OCI-LY1 (cell line): ENCODE measurements at regions not wholly inside any gene's neighbourhood (a gene's known extent, or its start where the extent isn't known, plus 50 kb on each side); places are given as distances from the start of the nearest gene placed in this dataset.

Source experiments
- EZH2 ChIP-seq: fragments of 200-600 bp; sonication (generic), shearing (Covaris generic); IDR thresholded peaks from 2 replicates; pipeline ENCODE4 v1.8.0; 2017; ENCODE audit warnings: borderline replicate concordance, mixed run types, mild to moderate bottlenecking, antibody characterized with exemption, low read length, moderate library complexity, mixed read lengths
- TF ChIP-seq, protein P1 (sequence below): fragments of 200-600 bp; sonication (generic), shearing (Covaris generic); IDR thresholded peaks from 2 replicates; pipeline ENCODE4 v1.5.1; 2017; ENCODE audit warnings: mild to moderate bottlenecking, antibody characterized with exemption, low read length, moderate library complexity, mixed read lengths

DNA sequence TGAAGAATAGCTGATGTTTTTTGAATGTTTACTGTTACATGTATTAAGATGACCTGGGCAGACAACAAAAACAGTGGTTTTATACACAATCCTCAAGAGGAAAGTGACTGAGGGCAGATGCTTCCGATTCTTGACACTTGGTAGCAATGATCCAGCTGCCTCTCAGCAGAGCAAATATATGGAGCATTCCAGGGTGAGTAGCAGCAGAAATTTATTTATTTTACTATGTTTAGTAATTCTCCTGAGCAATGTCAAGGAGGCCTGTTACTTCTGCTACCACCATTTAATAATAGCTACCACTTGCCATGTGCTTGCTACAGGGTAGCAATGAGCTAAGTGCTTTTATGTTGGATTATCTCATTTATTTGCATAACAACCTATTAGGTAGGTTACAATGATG, 69.1 kb upstream of the NR3C1 start:
- TF ChIP-seq, protein P1, sequence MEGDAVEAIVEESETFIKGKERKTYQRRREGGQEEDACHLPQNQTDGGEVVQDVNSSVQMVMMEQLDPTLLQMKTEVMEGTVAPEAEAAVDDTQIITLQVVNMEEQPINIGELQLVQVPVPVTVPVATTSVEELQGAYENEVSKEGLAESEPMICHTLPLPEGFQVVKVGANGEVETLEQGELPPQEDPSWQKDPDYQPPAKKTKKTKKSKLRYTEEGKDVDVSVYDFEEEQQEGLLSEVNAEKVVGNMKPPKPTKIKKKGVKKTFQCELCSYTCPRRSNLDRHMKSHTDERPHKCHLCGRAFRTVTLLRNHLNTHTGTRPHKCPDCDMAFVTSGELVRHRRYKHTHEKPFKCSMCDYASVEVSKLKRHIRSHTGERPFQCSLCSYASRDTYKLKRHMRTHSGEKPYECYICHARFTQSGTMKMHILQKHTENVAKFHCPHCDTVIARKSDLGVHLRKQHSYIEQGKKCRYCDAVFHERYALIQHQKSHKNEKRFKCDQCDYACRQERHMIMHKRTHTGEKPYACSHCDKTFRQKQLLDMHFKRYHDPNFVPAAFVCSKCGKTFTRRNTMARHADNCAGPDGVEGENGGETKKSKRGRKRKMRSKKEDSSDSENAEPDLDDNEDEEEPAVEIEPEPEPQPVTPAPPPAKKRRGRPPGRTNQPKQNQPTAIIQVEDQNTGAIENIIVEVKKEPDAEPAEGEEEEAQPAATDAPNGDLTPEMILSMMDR = no peak
- no peak for TF ChIP-seq EZH2
